GM19023 (cell line): ENCODE measurements at regions not wholly inside any gene's neighbourhood (a gene's known extent, or its start where the extent isn't known, plus 50 kb on each side); places are given as distances from the start of the nearest gene placed in this dataset.
"Not testable (repeated sequence)": the region's sequence is repeated elsewhere in the genome, so short reads cannot be mapped to it uniquely, and the experiment has no call there.

Source experiments
- ATAC-seq: cut with Tn5 transposase; IDR thresholded peaks from one replicate; pipeline ENCODE4 v1.9.1; 2021; ENCODE audit warnings: mild to moderate bottlenecking, moderate library complexity; ENCODE audit not compliant: unreplicated experiment

DNA sequence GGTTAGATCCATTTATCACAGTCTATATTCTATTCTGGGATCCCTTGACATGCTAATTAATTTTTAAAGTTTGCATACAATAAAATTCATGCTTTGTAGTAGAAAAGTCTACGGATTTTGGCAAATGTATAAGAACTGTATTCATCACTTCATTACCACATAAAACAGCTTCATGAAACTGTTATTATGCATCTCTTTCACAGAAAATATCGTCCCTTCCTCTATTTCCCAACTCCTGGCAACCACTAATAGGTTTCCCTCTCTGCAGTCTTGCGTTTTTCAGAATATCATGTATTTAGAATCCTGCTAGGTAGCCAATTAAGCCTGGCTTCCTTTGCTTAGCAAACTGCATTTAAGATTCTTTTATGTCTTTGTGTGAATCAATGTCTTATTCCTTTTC lies 441.3 kb upstream of the RGS17 start:
- no peak for ATAC-seq

- ATAC-seq = no peak
Measured at GRCh38 chr6:153568628-153569027, 437.5 kb upstream of the RGS17 start.

GRCh38 chr6:153564803-153565202 lies 433.7 kb upstream of the RGS17 start:
- no peak for ATAC-seq

DNA sequence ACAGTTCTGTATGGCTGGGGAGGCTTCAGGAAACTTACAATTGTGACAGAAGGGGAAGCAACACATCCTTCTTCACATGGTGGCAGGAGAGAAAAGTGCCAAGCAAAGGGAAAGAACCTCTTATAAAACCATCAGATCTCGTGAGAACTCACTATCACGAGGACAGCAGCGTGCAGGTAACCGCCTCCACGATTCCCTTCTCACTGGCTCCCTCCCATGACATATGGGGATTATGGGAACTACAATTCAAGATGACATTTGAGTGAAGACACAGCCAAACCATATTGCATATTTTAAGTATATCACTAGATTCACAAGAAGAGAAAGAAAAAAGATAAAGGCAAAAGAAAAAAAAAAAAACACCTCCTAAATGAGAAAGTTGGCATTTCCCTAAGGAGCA lies 431.9 kb upstream of the RGS17 start:
- no peak for ATAC-seq

GRCh38 chr6:153553627-153554026 lies 422.5 kb upstream of the RGS17 start:
- no peak for ATAC-seq

DNA sequence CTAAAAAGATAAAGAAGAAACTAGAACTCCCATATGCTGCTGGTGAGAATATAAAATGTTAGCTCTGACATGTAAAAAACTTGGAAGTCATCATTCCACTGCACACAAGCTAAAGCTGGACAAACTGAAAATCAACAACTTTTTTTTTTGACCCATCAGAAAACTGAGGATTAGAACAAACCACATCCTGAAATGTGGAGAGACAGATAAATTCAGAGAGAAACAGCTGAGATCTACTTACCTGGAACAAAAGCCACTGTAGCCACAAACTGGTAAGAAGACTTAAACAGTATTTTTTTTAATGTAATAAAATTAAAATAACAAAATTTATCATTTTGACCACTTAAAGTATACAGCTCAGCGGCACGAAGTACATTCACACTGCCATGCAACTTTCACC lies 408.5 kb upstream of the RGS17 start:
- no peak for ATAC-seq

GRCh38 chr6:153538491-153538890 lies 407.4 kb upstream of the RGS17 start:
- no peak for ATAC-seq

DNA sequence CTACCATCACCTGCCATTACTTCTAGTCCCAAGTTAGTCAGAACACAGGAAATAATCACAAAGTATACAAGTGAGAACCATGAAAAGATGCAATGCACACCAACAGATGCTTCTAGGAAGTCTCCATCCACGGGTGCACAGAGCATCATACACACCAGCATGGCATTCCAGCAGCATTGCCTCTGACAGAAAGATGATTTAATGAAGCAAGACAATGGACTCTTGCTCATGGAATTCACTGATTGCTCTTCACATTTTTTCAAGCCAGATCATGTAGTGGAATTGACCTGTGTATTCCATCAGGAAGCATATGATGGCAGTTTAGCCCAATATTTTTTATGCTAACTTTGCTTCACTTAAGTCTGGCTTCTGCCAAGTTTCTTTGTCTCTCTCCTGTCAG lies 406.3 kb upstream of the RGS17 start:
- no peak for ATAC-seq

- ATAC-seq = no peak
Measured at GRCh38 chr6:153526479-153526878, 395.4 kb upstream of the RGS17 start.

- no peak for ATAC-seq
Measured at GRCh38 chr6:153525998-153526397, 394.9 kb upstream of the RGS17 start.

DNA sequence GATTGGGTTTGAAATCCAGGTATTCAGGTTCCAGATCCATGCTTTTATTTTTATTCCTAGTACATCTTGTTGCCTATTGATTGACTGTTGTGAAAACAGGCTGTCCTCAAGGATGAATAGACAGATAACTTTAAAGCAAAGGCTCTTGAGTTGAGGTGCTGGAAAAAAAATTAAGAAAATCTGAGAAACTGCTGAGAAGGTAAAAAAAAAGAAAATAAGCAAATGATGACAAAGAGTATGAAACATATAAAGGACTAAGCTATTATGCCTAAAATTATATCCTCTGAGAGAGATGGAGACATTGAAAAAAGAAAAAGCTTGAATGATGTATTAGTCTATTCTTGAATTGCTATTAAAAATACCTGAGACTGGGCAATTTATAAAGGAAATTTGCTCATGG lies 392.3 kb upstream of the RGS17 start:
- ATAC-seq = no peak

DNA sequence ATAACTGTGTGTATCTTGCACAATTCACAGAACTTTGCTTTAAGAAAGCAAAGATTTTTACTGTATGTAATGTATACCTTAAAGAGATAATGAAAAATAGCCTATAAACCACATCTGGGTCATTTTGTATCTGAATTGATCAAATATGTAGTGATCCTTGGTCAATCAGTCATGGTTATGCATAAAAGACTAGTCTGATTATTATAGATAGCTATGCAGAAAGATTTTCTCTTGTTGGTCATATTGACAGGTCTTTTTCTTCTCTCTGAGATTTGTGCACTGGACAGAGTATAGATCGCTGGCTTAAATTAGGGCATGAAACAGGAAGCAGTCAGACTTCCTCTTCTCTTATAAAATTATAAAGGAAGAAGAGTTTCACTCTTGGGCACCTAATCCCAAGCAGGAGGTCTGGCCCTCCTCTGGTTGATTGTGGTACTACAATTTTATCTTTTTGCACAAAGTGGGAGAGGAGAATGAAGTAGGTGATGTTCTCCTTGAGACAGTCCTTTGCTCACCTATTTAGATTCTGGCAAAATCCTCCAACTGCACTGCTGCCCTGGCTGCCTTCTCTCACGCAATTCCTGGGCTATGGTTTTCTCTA lies 380.9 kb upstream of the RGS17 start:
- peak; percentile 85 for ATAC-seq

GRCh38 chr6:153503810-153504209 lies 372.7 kb upstream of the RGS17 start:
- ATAC-seq = no peak

GRCh38 chr6:153493501-153493900 lies 362.4 kb upstream of the RGS17 start:
- ATAC-seq = no peak

DNA sequence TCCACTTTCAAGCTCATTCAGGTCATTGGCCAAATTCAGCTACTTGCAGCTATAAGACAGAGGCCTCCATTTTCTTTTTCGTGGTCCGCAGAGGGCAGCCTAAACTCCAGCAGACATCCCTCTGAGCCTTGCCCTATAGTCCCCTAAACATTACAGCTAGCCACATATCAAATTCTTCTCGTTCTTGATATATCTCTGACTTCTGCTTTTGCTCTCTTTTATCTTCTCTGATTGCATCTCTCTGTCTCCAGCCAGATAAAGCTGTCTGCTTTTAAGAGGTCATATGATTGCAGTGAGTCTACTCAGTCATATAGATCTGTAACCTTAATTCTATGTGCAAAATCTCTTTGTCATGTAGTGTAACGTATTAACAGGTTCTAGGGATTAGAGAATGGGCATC lies 358.4 kb upstream of the RGS17 start:
- ATAC-seq = no peak

DNA sequence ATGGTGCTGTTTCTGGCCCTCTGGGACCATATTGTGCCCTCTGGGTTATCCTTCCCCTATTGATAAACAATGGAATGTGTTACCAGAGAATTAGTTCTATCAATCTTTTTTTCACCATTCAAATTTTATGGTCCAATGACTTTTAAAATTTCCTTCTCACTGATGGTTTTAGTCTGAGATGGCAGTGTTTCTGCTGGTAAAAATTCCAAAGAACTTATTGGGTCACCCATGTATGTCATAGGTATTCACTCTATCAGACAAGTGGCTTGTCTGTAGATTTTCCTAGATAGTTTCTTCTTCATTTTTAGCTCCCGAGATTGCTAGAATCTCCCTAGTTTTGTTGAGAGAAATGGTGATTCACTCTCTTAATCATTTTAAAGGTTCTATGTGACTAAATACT lies 357.2 kb upstream of the RGS17 start:
- no peak for ATAC-seq

GRCh38 chr6:153485072-153485471 lies 354.0 kb upstream of the RGS17 start:
- no peak for ATAC-seq

GRCh38 chr6:153484056-153484455 lies 353.0 kb upstream of the RGS17 start:
- no peak for ATAC-seq

DNA sequence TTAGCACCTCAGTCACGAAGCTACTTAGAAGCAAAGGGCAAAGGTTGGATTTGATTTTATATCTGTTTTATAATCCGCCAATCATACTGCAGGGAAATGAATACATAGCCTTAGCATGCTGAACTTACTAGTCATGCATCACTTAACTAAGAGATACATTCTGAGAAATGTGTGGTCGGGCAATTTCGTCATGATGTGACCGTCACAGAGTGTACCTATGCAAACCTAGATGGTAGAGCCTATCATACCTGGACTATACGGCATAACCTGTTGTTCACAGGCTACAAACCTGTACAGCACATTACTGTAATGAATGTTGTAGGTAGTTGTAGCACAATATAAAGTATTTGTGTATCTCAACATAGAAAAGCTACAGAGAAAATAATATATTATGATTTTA lies 345.2 kb upstream of the RGS17 start:
- no peak for ATAC-seq

DNA sequence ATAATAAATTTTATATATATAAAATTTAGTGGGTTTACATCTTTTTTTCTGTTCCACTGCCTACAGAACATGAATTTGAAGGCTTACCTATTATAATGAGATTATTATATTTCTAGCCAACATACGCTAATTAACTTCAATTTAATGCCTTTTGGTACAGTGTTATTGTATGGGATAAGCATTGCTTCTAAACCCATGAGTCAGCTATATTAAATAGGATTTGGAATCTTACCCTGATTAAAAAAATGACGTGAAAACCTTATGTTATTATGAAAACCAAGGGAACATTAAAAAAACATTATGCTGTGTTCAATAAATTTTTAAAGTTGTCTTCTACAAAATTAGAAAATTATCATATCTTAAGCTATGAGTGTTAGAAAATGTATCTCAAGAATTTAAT lies 334.0 kb upstream of the RGS17 start:
- no peak for ATAC-seq

DNA sequence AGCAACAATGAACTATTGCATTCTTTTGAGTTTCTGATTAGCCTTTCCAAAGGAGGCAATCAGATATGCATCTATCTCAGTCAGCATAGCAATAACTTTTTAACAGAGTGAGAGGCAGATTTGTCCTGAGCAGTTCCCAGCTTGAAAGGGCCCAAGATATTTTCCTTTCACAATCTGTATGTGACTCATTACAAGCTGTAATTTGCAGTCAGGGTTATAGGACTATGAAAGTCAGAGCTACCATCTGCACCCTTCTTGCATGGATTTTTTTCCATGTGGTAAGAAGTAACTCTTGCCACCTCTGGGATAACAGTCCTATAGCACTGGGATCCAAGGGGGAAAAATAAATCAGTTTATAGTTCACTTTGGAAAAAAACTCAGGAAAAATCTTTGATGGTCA lies 318.2 kb upstream of the RGS17 start:
- ATAC-seq = no peak

DNA sequence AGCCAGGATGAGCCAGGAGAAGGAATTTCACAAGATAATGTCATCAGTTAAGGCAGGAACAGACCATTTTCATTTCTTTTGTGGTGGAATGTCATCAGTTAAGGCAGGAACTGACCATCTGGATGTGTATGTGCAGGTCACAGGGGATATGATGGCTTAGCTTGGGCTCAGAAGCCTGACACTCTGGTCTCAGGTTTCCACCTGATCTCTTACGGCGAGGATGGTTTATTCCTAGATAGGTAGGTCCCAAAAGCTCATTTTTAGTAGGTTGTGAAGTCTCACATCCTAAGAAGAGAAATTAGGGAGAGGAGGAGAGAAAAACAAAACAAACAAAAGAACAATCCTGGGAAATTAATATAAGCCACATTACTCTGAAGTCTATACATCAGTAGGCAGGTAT lies 311.7 kb upstream of the RGS17 start:
- ATAC-seq = not testable (repeated sequence)

DNA sequence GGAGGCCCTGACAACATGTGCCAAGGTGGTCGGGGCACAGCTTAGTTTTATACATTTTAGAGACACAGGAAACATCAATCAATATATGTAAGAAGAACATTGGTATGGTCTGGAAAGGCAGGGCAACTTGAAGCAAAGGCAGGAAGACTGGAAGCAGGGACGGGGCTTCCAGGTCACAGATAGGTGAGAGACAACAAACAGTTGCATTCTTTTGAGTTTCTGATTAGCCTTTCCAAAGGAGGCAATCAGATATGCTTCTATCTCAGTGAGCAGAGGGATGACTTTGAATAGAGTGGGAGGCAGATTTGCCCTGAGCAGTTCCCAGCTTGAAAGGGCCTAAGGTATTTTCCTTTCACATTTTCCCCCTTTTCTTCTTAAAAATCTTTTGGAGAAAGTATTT lies 311.0 kb upstream of the RGS17 start:
- ATAC-seq = no peak

GRCh38 chr6:153437193-153437592 lies 306.1 kb upstream of the RGS17 start:
- no peak for ATAC-seq
